ENCODE measurements at regions not wholly inside any gene's neighbourhood (a gene's known extent, or its start where the extent isn't known, plus 50 kb on each side); places are given as distances from the start of the nearest gene placed in this dataset.

DNA sequence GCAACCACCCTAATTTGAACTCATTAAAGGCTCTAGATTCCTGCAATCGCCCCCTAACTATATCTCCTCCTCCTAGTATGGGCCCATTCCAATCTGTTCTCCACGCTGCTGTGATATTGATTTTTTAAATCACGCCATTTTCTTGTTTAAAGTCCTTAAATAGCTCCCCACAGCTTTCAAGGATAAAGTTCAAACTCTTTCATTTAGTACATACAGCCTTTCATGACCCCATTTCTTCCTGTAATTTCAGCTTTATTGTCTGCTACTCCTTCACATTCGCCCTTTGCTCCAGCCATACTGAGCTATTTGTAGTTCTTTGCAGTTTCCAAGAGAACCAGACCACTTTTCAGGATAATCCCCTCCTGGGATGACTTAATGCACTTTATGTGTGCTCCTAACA is 118.5 kb downstream of the GC start:
- dilution Hi-C loops (cut with MboI; ENCODE audit: extremely low pct_ligation_motif_present, low sequenced_read_pairs) = no loop called here
- FAIRE-seq (no peak), DNase-seq (ENCODE audit: low read depth, low spot score) (no peak)
- Histone ChIP-seq H3K4me2 (ENCODE audit: control insufficient read depth, extremely low read depth, insufficient read depth, low read depth, low read length) (no peak overlapping the region), H3K9me1 (ENCODE audit: control insufficient read depth, extremely low read depth, insufficient read depth, low read length) (no peaks in the 10 kb centered on the region), H3K9me3 (ENCODE audit: control insufficient read depth, low read depth, low read length) (no peaks in the 10 kb centered on the region), H3K27me3 (ENCODE audit: control insufficient read depth, extremely low read depth, insufficient read depth, low read length) (no peaks in the 10 kb centered on the region), H3K79me2 (ENCODE audit: control insufficient read depth, insufficient read depth, low read length) (no peaks in the 10 kb centered on the region), H3K4me1 (ENCODE audit: control insufficient read depth, extremely low read depth, insufficient read depth, low read length) (no peaks in the 10 kb centered on the region), H3K36me3 (ENCODE audit: control insufficient read depth in 2 of 2, extremely low read depth in 1 of 2, insufficient read depth in 2 of 2, low read length in 2 of 2) (no peaks in the 10 kb centered on the region), H4K20me1 (ENCODE audit: control insufficient read depth, extremely low read depth, insufficient read depth, low read length) (no peaks in the 10 kb centered on the region), H2AFZ (ENCODE audit: control insufficient read depth, low read length) (no peak overlapping the region), H3K4me3 (ENCODE audit: control insufficient read depth in 2 of 3, extremely low read depth in 1 of 3, insufficient read depth in 2 of 3, low read depth in 1 of 3, low read length in 3 of 3) (no peak overlapping the region), H3K27ac (ENCODE audit: control insufficient read depth, insufficient read depth, low read length) (no peak overlapping the region), H3K9ac (ENCODE audit: control insufficient read depth, extremely low read depth, insufficient read depth, low read length) (no peak overlapping the region)
- TF ChIP-seq, protein P1, sequence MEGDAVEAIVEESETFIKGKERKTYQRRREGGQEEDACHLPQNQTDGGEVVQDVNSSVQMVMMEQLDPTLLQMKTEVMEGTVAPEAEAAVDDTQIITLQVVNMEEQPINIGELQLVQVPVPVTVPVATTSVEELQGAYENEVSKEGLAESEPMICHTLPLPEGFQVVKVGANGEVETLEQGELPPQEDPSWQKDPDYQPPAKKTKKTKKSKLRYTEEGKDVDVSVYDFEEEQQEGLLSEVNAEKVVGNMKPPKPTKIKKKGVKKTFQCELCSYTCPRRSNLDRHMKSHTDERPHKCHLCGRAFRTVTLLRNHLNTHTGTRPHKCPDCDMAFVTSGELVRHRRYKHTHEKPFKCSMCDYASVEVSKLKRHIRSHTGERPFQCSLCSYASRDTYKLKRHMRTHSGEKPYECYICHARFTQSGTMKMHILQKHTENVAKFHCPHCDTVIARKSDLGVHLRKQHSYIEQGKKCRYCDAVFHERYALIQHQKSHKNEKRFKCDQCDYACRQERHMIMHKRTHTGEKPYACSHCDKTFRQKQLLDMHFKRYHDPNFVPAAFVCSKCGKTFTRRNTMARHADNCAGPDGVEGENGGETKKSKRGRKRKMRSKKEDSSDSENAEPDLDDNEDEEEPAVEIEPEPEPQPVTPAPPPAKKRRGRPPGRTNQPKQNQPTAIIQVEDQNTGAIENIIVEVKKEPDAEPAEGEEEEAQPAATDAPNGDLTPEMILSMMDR (optimal IDR thresholded peaks at IDR 0.05 in 1 of 3, IDR thresholded peaks at IDR 0.05 in 1 of 3, conservative IDR thresholded peaks at IDR 0.05 in 1 of 3; ENCODE audit: extremely low read depth in 1 of 3, insufficient read depth in 2 of 3, low read length in 3 of 3) = no peak
- no peak for TF ChIP-seq EZH2 (IDR thresholded peaks at IDR 0.05; ENCODE audit: low read length)

DNA sequence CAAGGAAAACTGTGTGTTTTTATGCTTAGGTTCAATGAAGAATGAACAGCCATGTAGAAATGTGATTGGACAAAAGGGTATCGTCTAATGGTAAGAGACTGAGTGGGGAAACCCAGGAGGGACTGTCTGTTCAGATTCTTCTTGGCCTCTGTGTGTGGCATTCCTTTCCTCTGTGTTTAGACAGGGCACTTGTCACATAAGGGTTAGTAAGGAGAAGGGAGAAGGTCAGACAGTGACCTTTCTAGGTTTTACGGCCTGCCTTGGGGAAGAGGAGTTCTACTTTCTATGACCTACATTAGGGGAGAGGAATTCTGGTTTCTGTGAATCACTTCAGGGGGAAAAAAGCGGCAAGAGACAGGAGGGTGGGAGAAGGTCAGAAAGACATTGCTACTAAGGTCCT is 119.5 kb downstream of the GC start:
- no peak overlapping the region for H3K27ac ChIP-seq (ENCODE audit: control insufficient read depth, insufficient read depth, low read length)
- H3K9me3 ChIP-seq (ENCODE audit: control insufficient read depth, low read depth, low read length) = no peaks in the 10 kb centered on the region
- no peak for DNase-seq (ENCODE audit: low read depth, low spot score)
- H3K4me1 ChIP-seq (ENCODE audit: control insufficient read depth, extremely low read depth, insufficient read depth, low read length) = no peaks in the 10 kb centered on the region
- H3K27me3 ChIP-seq (ENCODE audit: control insufficient read depth, extremely low read depth, insufficient read depth, low read length) = no peaks in the 10 kb centered on the region
- FAIRE-seq = no peak
- no peak overlapping the region for H3K4me2 ChIP-seq (ENCODE audit: control insufficient read depth, extremely low read depth, insufficient read depth, low read depth, low read length)
- H2AFZ ChIP-seq (ENCODE audit: control insufficient read depth, low read length) = no peak overlapping the region
- H4K20me1 ChIP-seq (ENCODE audit: control insufficient read depth, extremely low read depth, insufficient read depth, low read length) = no peaks in the 10 kb centered on the region
- no peak for TF ChIP-seq EZH2 (IDR thresholded peaks at IDR 0.05; ENCODE audit: low read length)
- TF ChIP-seq, protein P1 (optimal IDR thresholded peaks at IDR 0.05 in 1 of 3, IDR thresholded peaks at IDR 0.05 in 1 of 3, conservative IDR thresholded peaks at IDR 0.05 in 1 of 3; ENCODE audit: extremely low read depth in 1 of 3, insufficient read depth in 2 of 3, low read length in 3 of 3) = no peak
- H3K9ac ChIP-seq (ENCODE audit: control insufficient read depth, extremely low read depth, insufficient read depth, low read length) = no peak overlapping the region
- no peaks in the 10 kb centered on the region for H3K79me2 ChIP-seq (ENCODE audit: control insufficient read depth, insufficient read depth, low read length)
- dilution Hi-C loops (cut with MboI; ENCODE audit: extremely low pct_ligation_motif_present, low sequenced_read_pairs) = no loop called here
- H3K4me3 ChIP-seq (ENCODE audit: control insufficient read depth in 2 of 3, extremely low read depth in 1 of 3, insufficient read depth in 2 of 3, low read depth in 1 of 3, low read length in 3 of 3) = no peak overlapping the region
- H3K36me3 ChIP-seq (ENCODE audit: control insufficient read depth in 2 of 2, extremely low read depth in 1 of 2, insufficient read depth in 2 of 2, low read length in 2 of 2) = no peaks in the 10 kb centered on the region
- no peaks in the 10 kb centered on the region for H3K9me1 ChIP-seq (ENCODE audit: control insufficient read depth, extremely low read depth, insufficient read depth, low read length)

Data from keratinocyte (primary cell).